Tibial artery (tissue), 4 donors: ENCODE measurements at regions not wholly inside any gene's neighbourhood (a gene's known extent, or its start where the extent isn't known, plus 50 kb on each side); places are given as distances from the start of the nearest gene placed in this dataset.

Source experiments
- DNase-seq, 2 donors: peaks; one replicate each; pipeline ENCODE4 v3.0.0-alpha.2; 2019
- H3K27ac ChIP-seq, 2 donors: fragments of 200-600 bp; sonication (generic) in 1 of 2; 1 replicate in 1 of 2; 2 replicates in 1 of 2; pipeline ENCODE4 v1.5.1; 2018 to 2019; ENCODE audit warnings: mild to moderate bottlenecking in 1 of 2
- H3K27me3 ChIP-seq, 2 donors: fragments of 200-600 bp; sonication (generic) in 1 of 2; one replicate each; pipeline versions ENCODE4 v1.5.1 to v1.6.0; 2016 to 2019
- H3K36me3 ChIP-seq, 3 donors: fragments of 200-600 bp; sonication (generic) in 2 of 3; one replicate each; pipeline ENCODE4 v1.5.1; 2016 to 2019; ENCODE audit warnings: mild to moderate bottlenecking in 2 of 3
- H3K4me1 ChIP-seq, 4 donors: fragments of 200-600 bp; sonication (generic) in 2 of 4; 1 replicate in 3 of 4; 2 replicates in 1 of 4; pipeline ENCODE4 v1.5.1; 2016 to 2019
- H3K4me3 ChIP-seq, 2 donors: fragments of 200-600 bp; sonication (generic) in 1 of 2; 1 replicate in 1 of 2; 2 replicates in 1 of 2; pipeline ENCODE4 v1.5.1; 2018 to 2019; ENCODE audit warnings: mild to moderate bottlenecking in 2 of 2
- H3K9me3 ChIP-seq, 3 donors: fragments of 200-600 bp; sonication (generic) in 1 of 3; one replicate each; pipeline ENCODE4 v1.5.1; 2016 to 2019
- intact Hi-C: fragments of 100-400 bp; cut with DNase I; formaldehyde crosslinking; loops from one replicate; pipeline ENCODE4 v1.15.0; 2023; ENCODE audit warnings: low total_unique reads
- TF ChIP-seq, protein P1 (sequence below), 2 experiments: fragments of 200-600 bp in 1 of 2; fragments of 450-650 bp in 1 of 2; IDR thresholded peaks; one replicate each; pipeline ENCODE4 v1.5.1; 2017 to 2019; ENCODE audit warnings: antibody characterized with exemption in 2 of 2, mild to moderate bottlenecking in 1 of 2, moderate library complexity in 1 of 2

DNA sequence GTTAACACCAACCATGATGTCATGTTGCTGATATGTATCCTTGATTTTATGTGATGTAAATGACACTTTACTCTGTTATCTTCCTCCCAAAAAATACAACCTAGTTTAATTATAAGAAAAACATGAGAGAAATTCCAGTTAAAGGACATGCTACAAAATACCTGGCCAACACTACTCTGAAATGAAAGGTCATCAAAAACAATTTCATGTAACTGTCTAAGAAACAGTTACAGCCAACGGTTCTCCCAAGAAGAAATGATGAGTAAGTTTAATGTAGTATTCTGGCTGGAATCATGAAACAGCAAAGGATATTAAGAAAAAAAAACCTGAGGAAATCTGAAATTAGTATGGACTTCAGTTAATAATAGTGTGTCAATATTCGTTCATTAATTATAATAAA, 653.3 kb upstream of the FOXG1 start:
- DNase-seq: no peak
- Histone ChIP-seq H3K4me3 (no peak overlapping the region), H3K4me1 (no peaks in the 10 kb centered on the region), H3K36me3 (no peaks in the 10 kb centered on the region), H3K27me3 (no peaks in the 10 kb centered on the region), H3K9me3 (peaks cover 0 to 9% (median 0%) of the 10 kb centered on the region in 3 donors), H3K27ac (no peak overlapping the region)
- TF ChIP-seq, protein P1, sequence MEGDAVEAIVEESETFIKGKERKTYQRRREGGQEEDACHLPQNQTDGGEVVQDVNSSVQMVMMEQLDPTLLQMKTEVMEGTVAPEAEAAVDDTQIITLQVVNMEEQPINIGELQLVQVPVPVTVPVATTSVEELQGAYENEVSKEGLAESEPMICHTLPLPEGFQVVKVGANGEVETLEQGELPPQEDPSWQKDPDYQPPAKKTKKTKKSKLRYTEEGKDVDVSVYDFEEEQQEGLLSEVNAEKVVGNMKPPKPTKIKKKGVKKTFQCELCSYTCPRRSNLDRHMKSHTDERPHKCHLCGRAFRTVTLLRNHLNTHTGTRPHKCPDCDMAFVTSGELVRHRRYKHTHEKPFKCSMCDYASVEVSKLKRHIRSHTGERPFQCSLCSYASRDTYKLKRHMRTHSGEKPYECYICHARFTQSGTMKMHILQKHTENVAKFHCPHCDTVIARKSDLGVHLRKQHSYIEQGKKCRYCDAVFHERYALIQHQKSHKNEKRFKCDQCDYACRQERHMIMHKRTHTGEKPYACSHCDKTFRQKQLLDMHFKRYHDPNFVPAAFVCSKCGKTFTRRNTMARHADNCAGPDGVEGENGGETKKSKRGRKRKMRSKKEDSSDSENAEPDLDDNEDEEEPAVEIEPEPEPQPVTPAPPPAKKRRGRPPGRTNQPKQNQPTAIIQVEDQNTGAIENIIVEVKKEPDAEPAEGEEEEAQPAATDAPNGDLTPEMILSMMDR (IDR thresholded peaks at IDR 0.05): no peak
- intact Hi-C loops: no loop called here

DNA sequence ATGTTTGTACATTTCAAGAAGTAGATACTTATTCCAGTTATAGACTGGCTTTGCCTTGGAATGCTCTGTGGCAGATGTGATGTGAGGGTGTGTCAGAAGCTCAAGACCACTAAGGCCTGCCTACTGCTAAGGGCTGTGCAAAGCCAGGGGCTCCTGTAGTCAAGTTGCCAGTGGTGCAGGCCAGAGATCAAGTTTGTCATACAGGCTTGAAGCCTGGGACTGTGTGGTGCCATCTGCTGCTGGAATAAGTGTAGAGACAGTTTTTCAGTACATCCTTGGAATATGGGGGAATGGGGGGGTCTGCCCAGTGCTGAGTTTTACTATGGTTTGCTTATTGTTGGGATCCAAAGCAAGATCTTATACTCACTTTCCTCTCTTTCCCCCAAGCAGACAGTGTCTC, 649.9 kb upstream of the FOXG1 start:
- H3K4me1 ChIP-seq: no peaks in the 10 kb centered on the region
- no peak for DNase-seq
- no peaks in the 10 kb centered on the region for H3K36me3 ChIP-seq
- no peaks in the 10 kb centered on the region for H3K27me3 ChIP-seq
- intact Hi-C loops: no loop called here
- H3K4me3 ChIP-seq: no peak overlapping the region
- no peak overlapping the region for H3K27ac ChIP-seq
- TF ChIP-seq, protein P1 (IDR thresholded peaks at IDR 0.05): no peak
- peaks cover 0 to 9% (median 0%) of the 10 kb centered on the region in 3 donors for H3K9me3 ChIP-seq

DNA sequence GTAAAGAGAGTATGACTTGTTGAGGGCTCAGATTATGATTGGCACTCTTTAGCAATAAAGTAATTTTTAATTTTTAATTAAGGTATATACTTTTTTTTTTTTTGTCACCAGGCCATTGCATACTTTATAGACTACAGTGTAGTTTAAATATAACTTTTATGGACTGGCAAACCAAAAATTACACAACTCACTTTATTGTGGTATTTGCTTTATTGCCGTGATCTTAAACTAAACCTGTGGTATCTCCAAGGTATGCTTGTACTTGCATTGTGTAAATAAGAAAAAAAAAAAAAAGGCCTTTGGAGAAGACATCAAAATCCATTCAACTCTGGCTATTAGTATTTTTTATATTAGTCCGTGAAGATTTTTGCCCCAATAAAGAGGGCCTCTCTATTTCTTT, 646.7 kb upstream of the FOXG1 start:
- Histone ChIP-seq H3K27me3 (no peaks in the 10 kb centered on the region), H3K36me3 (no peaks in the 10 kb centered on the region), H3K9me3 (peaks cover 0 to 9% (median 0%) of the 10 kb centered on the region in 3 donors), H3K27ac (no peak overlapping the region), H3K4me3 (no peak overlapping the region), H3K4me1 (no peaks in the 10 kb centered on the region)
- DNase-seq: no peak
- TF ChIP-seq, protein P1 (IDR thresholded peaks at IDR 0.05): no peak
- intact Hi-C loops: no loop called here

DNA sequence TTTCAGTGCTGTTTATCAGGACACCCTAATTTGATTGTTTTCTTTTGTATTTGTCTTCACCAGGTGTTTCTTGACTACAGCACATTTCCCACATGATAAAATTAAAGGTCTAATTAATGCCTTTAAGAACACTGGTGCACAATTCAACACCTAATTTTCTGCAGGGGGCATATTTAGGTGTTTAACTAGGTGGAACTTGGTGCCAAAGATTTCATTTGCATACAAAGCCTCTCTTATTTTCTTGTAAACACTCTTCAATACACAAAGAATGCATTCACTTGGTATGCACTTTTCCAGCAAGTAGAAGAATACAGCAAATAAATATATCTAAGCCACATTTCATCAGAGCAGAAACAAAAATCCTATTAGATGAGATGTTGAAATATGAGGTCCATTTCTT, 646.2 kb upstream of the FOXG1 start:
- Histone ChIP-seq H3K27ac (no peak overlapping the region), H3K36me3 (no peaks in the 10 kb centered on the region), H3K4me1 (no peaks in the 10 kb centered on the region), H3K4me3 (no peak overlapping the region), H3K9me3 (peaks cover 0 to 9% (median 0%) of the 10 kb centered on the region in 3 donors), H3K27me3 (no peaks in the 10 kb centered on the region)
- intact Hi-C loops: no loop called here
- DNase-seq: no peak
- TF ChIP-seq, protein P1 (IDR thresholded peaks at IDR 0.05): no peak

DNA sequence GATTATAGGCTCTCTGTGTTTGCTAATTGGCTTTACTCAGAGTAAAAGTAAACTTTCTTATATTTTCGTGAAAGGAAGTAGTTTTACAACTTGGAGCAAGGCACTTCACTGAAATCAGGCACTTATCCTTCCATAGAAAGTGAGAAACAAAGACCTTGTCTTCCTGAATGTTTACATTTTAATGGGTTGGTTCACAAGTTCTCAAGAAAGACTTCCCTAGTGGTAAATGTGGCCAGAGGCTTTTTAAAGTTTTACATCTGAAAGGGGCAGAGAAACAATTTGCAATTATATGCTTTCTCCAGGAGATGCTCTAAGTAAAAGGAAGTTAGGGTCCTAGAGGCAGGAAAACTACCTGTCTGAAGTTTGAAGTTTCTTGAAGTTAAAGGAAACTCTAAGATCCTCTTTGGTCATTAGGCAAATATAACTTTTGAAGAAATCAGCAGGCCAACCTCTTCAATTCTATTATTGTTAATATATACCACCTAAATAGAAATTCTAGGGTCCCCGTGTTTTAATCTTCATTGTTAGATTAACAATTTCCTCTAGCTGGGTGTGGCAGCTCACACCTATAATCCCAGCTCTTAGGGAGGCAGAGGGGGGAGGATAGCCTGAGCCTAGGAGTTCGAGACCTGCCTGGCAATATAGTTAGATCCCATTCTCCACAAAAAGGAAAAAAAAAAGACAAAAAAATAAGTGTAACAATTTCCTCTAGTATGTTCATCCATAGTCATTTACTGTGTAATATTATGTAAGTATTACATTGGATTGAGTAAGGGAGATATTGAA, 644.9 kb upstream of the FOXG1 start:
- DNase-seq: no peak
- H3K9me3 ChIP-seq: peaks cover 0 to 2% (median 0%) of the 10 kb centered on the region in 3 donors
- no peak overlapping the region for H3K4me3 ChIP-seq
- no peaks in the 10 kb centered on the region for H3K4me1 ChIP-seq
- TF ChIP-seq, protein P1 (IDR thresholded peaks at IDR 0.05): no peak
- no peak overlapping the region for H3K27ac ChIP-seq
- H3K27me3 ChIP-seq: no peaks in the 10 kb centered on the region
- H3K36me3 ChIP-seq: no peaks in the 10 kb centered on the region
- intact Hi-C loops: no loop called here
